ENCODE measurements at regions not wholly inside any gene's neighbourhood (a gene's known extent, or its start where the extent isn't known, plus 50 kb on each side); places are given as distances from the start of the nearest gene placed in this dataset.

- no peak for TF ChIP-seq IRF3 (IDR thresholded peaks at IDR 0.05; ENCODE audit: low read depth, low read length)
- no peak for TF ChIP-seq RFX5 (IDR thresholded peaks at IDR 0.05; ENCODE audit: low read length)
- no peak for TF ChIP-seq FOXM1 (IDR thresholded peaks at IDR 0.05; ENCODE audit: low read depth)
- no peak for TF ChIP-seq SMC3 (IDR thresholded peaks at IDR 0.05; ENCODE audit: low read depth, low read length)
- no peak for TF ChIP-seq EP300 (IDR thresholded peaks at IDR 0.05; ENCODE audit: borderline replicate concordance in 1 of 2, low read depth in 1 of 2, low read length in 1 of 2)
Measured at GRCh38 chr20:63087236-63087871, 80.6 kb upstream of the BHLHE23 start (continued).

- Histone ChIP-seq H4K20me1 (ENCODE audit: insufficient read depth) (no peaks in the 10 kb centered on the region), H2AFZ (ENCODE audit: low read depth) (no peak overlapping the region), H3K4me2 (no peak overlapping the region), H3K4me3 (ENCODE audit: low read depth in 2 of 2, low read length in 1 of 2) (no peak overlapping the region), H3K79me2 (ENCODE audit: insufficient read depth) (no peaks in the 10 kb centered on the region), H3K9me2 (no peaks in the 10 kb centered on the region), H3F3A (replicated peaks; ENCODE audit: insufficient read depth) (no peaks in the 10 kb centered on the region), H3K9me3 (no peaks in the 10 kb centered on the region), H3K27ac (ENCODE audit: low read depth in 2 of 2, low read length in 1 of 2) (no peak overlapping the region), H3K27me3 (ENCODE audit: insufficient read depth) (peaks cover 51% of the 10 kb centered on the region), H3K36me3 (replicated peaks in 1 of 2; ENCODE audit: control insufficient read depth in 1 of 2, insufficient read depth in 2 of 2, low read length in 1 of 2) (no peaks in the 10 kb centered on the region), H3K4me1 (ENCODE audit: control insufficient read depth in 1 of 2, insufficient read depth in 2 of 2, low read depth in 1 of 2, low read length in 1 of 2) (no peaks in the 10 kb centered on the region), H3K9ac (no peak overlapping the region)
- 44% methylated on average over 21 of the region's 36 CpGs for WGBS (ENCODE audit: low lambda C conversion rate)
- TF ChIP-seq PBX3 (IDR thresholded peaks at IDR 0.05) = no peak
- TF ChIP-seq EP300 (IDR thresholded peaks at IDR 0.05; ENCODE audit: borderline replicate concordance in 1 of 2, low read depth in 1 of 2, low read length in 1 of 2) = no peak
- TF ChIP-seq CTCF (IDR thresholded peaks at IDR 0.05) = no peak
- TF ChIP-seq GATA2 (CRISPR knock-in tag; IDR thresholded peaks at IDR 0.05) = no peak
- no peak for TF ChIP-seq RFX5 (IDR thresholded peaks at IDR 0.05; ENCODE audit: low read length)
- no peak for TF ChIP-seq POLR2AphosphoS5 (IDR thresholded peaks at IDR 0.05; ENCODE audit: low read depth, low read length)
- TF ChIP-seq SIN3A (IDR thresholded peaks at IDR 0.05; ENCODE audit: borderline replicate concordance, low read depth, low read length) = no peak
- TF ChIP-seq MXI1 (IDR thresholded peaks at IDR 0.05; ENCODE audit: low read depth, low read length) = no peak
- TF ChIP-seq NFIC (IDR thresholded peaks at IDR 0.05; ENCODE audit: borderline replicate concordance) = no peak
- TF ChIP-seq RAD21 (IDR thresholded peaks at IDR 0.05; ENCODE audit: low read length) = no peak
- DNase-seq = no peak
- CTCF ChIA-PET = no interaction called here
- POLR2A ChIA-PET = no interaction called here
Measured at GRCh38 chr20:63086421-63087235, 79.9 kb upstream of the BHLHE23 start.

Measured in SK-N-SH (cell line).